OCI-LY7 (cell line): ENCODE measurements at regions not wholly inside any gene's neighbourhood (a gene's known extent, or its start where the extent isn't known, plus 50 kb on each side); places are given as distances from the start of the nearest gene placed in this dataset.

ENCODE experiments used
- CTCF ChIP-seq: fragments of 200-600 bp; sonication (generic); conservative IDR thresholded peaks from 2 replicates; pipeline ENCODE4 v1.5.1; 2014; ENCODE audit warnings: mild to moderate bottlenecking, antibody characterized with exemption, low read length, moderate library complexity, mixed read lengths
- EZH2phosphoT487 ChIP-seq: fragments of 200-600 bp; sonication (generic); IDR thresholded peaks from 2 replicates; pipeline ENCODE4 v1.6.1; 2018; ENCODE audit warnings: low read depth, borderline replicate concordance, mild to moderate bottlenecking, mixed run types, antibody characterized with exemption, low read length, moderate library complexity, mixed read lengths

- TF ChIP-seq CTCF (no peak), EZH2phosphoT487 (no peak)
Observed at GRCh38 chr10:128491686-128492085, 365.5 kb upstream of the MKI67 start.
